Endothelial cell of umbilical vein (primary cell): ENCODE measurements at regions not wholly inside any gene's neighbourhood (a gene's known extent, or its start where the extent isn't known, plus 50 kb on each side); places are given as distances from the start of the nearest gene placed in this dataset.

Experiments used
- BruUV-seq: library from RNA; stranded (reverse); fragments of 400-500 nt; replicated peaks from 2 replicates; lab custom pipeline; 2021; lab: Mats Ljungman, UMichigan
- CTCF ChIA-PET: fragments of 300-600, 350-600 bp; sonication (Branson Sonifier 250); formaldehyde crosslinking; loops from one replicate; lab custom pipeline; 2021; ENCODE audit warnings: antibody characterized with exemption, inconsistent platforms; lab: Charles Lee
- POLR2A ChIA-PET: fragments of 300-600, 350-600 bp; sonication (Branson Sonifier 250); formaldehyde crosslinking; loops from one replicate; lab custom pipeline; 2021; ENCODE audit warnings: antibody characterized with exemption, inconsistent platforms; lab: Charles Lee
- DNase-seq: peaks from one replicate; pipeline ENCODE4 v3.0.0-alpha.2; 2011; ENCODE audit warnings: low read depth, low spot score
- FAIRE-seq: peaks from 2 replicates; lab custom pipeline; 2011; peaks lifted over from hg19 to GRCh38; lab: Jason Lieb, UNC
- H2AFZ ChIP-seq: 2 replicates; pipeline ENCODE4 v1.6.0; 2012; ENCODE audit warnings: low read depth, low read length, control low read depth, inconsistent platforms
- H3K27ac ChIP-seq: 2 replicates; pipeline ENCODE4 v1.5.1; 2011; ENCODE audit warnings: low read depth, mild to moderate bottlenecking, control low read depth, low read length, moderate library complexity; ENCODE audit not compliant: insufficient read depth
- H3K27me3 ChIP-seq, 2 experiments: 2 replicates each; pipeline versions ENCODE4 v1.6.0 to v1.6.1; 2011; ENCODE audit warnings: low read length in 2 of 2, mixed read lengths in 1 of 2; ENCODE audit not compliant: control insufficient read depth in 2 of 2, insufficient read depth in 2 of 2
- H3K36me3 ChIP-seq, 2 experiments: 2 replicates in 1 of 2; 3 replicates in 1 of 2; pipeline ENCODE4 v1.5.1; 2011; ENCODE audit warnings: low read length in 2 of 2, mild to moderate bottlenecking in 1 of 2, moderate library complexity in 1 of 2; ENCODE audit not compliant: control insufficient read depth in 2 of 2, insufficient read depth in 2 of 2; ENCODE audit errors: extremely low read depth in 1 of 2
- H3K4me1 ChIP-seq: 3 replicates; pipeline ENCODE4 v1.5.1; 2011; ENCODE audit warnings: mild to moderate bottlenecking, low read length; ENCODE audit not compliant: control insufficient read depth, insufficient read depth; ENCODE audit errors: extremely low read depth
- H3K4me2 ChIP-seq: 2 replicates; pipeline ENCODE4 v1.6.1; 2011; ENCODE audit warnings: low read length, control low read depth, mixed read lengths; ENCODE audit not compliant: insufficient read depth
- H3K4me3 ChIP-seq, 3 experiments: fragments of 200-600 bp in 1 of 3; sonication (generic), shearing (Covaris generic) in 1 of 3; replicated peaks in 1 of 3; 2 replicates each; pipeline ENCODE4 v1.5.1; 2011 to 2016; ENCODE audit warnings: control low read depth in 3 of 3, low read length in 3 of 3, mild to moderate bottlenecking in 2 of 3, inconsistent platforms in 1 of 3, low read depth in 1 of 3, moderate library complexity in 1 of 3; ENCODE audit not compliant: insufficient read depth in 1 of 3
- H3K79me2 ChIP-seq: 2 replicates; pipeline ENCODE4 v1.6.0; 2012; ENCODE audit warnings: low read length, inconsistent platforms; ENCODE audit not compliant: control insufficient read depth, insufficient read depth
- H3K9ac ChIP-seq: replicated peaks from 2 replicates; pipeline ENCODE3; 2011; ENCODE audit warnings: low read length, control low read depth; ENCODE audit not compliant: insufficient read depth; ENCODE audit errors: extremely low read depth
- H3K9me1 ChIP-seq: replicated peaks from 3 replicates; pipeline ENCODE4 v1.6.0; 2011; ENCODE audit warnings: mild to moderate bottlenecking, low read length; ENCODE audit not compliant: control insufficient read depth, insufficient read depth; ENCODE audit errors: extremely low read depth
- H3K9me3 ChIP-seq: replicated peaks from 2 replicates; pipeline ENCODE4 v1.5.1; 2012; ENCODE audit warnings: low read length, inconsistent platforms; ENCODE audit not compliant: control insufficient read depth, insufficient read depth
- H4K20me1 ChIP-seq: replicated peaks from 2 replicates; pipeline ENCODE3; 2011; ENCODE audit warnings: mild to moderate bottlenecking, low read length; ENCODE audit not compliant: control insufficient read depth, insufficient read depth; ENCODE audit errors: extremely low read depth
- EZH2 ChIP-seq: IDR thresholded peaks from 2 replicates; pipeline ENCODE4 v1.6.1; 2012; ENCODE audit warnings: borderline replicate concordance, low read depth, mild to moderate bottlenecking, moderate library complexity, low read length, inconsistent platforms; ENCODE audit not compliant: severe bottlenecking
- FOS ChIP-seq: IDR thresholded peaks from 2 replicates; pipeline ENCODE4 v1.6.1; 2011; ENCODE audit warnings: mild to moderate bottlenecking, low read length, moderate library complexity, borderline replicate concordance; ENCODE audit not compliant: insufficient read depth
- GATA2 ChIP-seq: IDR thresholded peaks from 2 replicates; pipeline ENCODE4 v1.7.0; 2011; ENCODE audit warnings: low read depth, mild to moderate bottlenecking, moderate library complexity, mixed read lengths, low read length; ENCODE audit not compliant: insufficient read length, insufficient read depth
- JUN ChIP-seq: IDR thresholded peaks from 2 replicates; pipeline ENCODE4 v1.6.1; 2011; ENCODE audit warnings: borderline replicate concordance, low read depth; ENCODE audit not compliant: insufficient read length, insufficient read depth
- MAX ChIP-seq: IDR thresholded peaks from 2 replicates; pipeline ENCODE4 v1.6.1; 2011; ENCODE audit not compliant: insufficient read depth, insufficient read length
- MYC ChIP-seq: IDR thresholded peaks from one replicate; pipeline ENCODE4 v1.6.1; 2011; ENCODE audit warnings: mild to moderate bottlenecking, low read depth, low read length
- POLR2A ChIP-seq: IDR thresholded peaks from 2 replicates; pipeline ENCODE4 v1.6.1; 2012; ENCODE audit warnings: low read depth, mild to moderate bottlenecking, control low read depth, low read length
- POLR2AphosphoS5 ChIP-seq: IDR thresholded peaks from 2 replicates; pipeline ENCODE4 v1.6.1; 2012; ENCODE audit warnings: low read depth, mild to moderate bottlenecking, control low read depth, low read length, moderate library complexity; ENCODE audit not compliant: insufficient read depth
- dilution Hi-C: fragments of 300-500 bp; cut with MboI; formaldehyde crosslinking; loops from one replicate; pipeline ENCODE4 v1.15.0; 2019; ENCODE audit warnings: low sequenced_read_pairs; ENCODE audit not compliant: extremely low pct_ligation_motif_present
- intact Hi-C: fragments of 100-400 bp; cut with micrococcal nuclease; formaldehyde crosslinking; loops from one replicate; pipeline ENCODE4 v1.10.0; 2022
- TF ChIP-seq, protein P1 (sequence below), 2 donors: IDR thresholded peaks; 1 replicate in 1 of 2; 2 replicates in 1 of 2; pipeline ENCODE4 v1.5.1; 2011; ENCODE audit warnings: low read length in 2 of 2, mild to moderate bottlenecking in 2 of 2, moderate library complexity in 2 of 2, control low read depth in 1 of 2, inconsistent platforms in 1 of 2, low read depth in 1 of 2; ENCODE audit not compliant: insufficient read depth in 1 of 2; ENCODE audit errors: extremely low read depth in 1 of 2

DNA sequence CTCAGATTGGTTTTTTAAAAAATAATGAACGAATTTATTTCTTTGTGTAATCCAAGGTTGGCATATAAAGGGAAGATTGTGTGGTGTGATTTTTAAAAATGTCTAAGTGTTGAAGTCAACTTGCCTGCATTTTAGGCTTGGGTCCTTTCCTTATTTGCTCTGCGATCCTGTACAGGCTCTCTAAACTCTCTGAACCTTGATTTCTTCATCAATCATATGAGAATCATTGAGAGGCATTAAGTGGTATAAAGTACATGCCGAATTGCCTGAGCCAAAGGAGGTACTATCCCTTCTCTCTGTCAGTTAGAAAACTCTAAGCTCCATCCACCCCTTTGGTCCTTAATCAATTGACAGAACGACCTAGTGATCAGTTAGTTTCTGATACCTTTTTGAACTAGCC, 440.4 kb upstream of the MEX3C start:
- dilution Hi-C loops = no loop called here
- no peaks in the 10 kb centered on the region for H3K79me2 ChIP-seq
- H3K9me1 ChIP-seq = no peaks in the 10 kb centered on the region
- intact Hi-C loops = no loop called here
- no peak overlapping the region for H3K4me3 ChIP-seq
- H2AFZ ChIP-seq = no peak overlapping the region
- no peaks in the 10 kb centered on the region for H3K4me1 ChIP-seq
- H3K36me3 ChIP-seq = no peaks in the 10 kb centered on the region
- no peak overlapping the region for H3K4me2 ChIP-seq
- no TSS peak for BruUV-seq
- POLR2A ChIA-PET = no interaction called here
- CTCF ChIA-PET = no interaction called here
- TF ChIP-seq POLR2AphosphoS5 (no peak), MAX (no peak), POLR2A (no peak), GATA2 (no peak), FOS (no peak), MYC (no peak), JUN (no peak), EZH2 (no peak)
- TF ChIP-seq, protein P1, sequence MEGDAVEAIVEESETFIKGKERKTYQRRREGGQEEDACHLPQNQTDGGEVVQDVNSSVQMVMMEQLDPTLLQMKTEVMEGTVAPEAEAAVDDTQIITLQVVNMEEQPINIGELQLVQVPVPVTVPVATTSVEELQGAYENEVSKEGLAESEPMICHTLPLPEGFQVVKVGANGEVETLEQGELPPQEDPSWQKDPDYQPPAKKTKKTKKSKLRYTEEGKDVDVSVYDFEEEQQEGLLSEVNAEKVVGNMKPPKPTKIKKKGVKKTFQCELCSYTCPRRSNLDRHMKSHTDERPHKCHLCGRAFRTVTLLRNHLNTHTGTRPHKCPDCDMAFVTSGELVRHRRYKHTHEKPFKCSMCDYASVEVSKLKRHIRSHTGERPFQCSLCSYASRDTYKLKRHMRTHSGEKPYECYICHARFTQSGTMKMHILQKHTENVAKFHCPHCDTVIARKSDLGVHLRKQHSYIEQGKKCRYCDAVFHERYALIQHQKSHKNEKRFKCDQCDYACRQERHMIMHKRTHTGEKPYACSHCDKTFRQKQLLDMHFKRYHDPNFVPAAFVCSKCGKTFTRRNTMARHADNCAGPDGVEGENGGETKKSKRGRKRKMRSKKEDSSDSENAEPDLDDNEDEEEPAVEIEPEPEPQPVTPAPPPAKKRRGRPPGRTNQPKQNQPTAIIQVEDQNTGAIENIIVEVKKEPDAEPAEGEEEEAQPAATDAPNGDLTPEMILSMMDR (IDR thresholded peaks at IDR 0.05; ENCODE audit: extremely low read depth in 1 of 2, insufficient read depth in 1 of 2, low read depth in 1 of 2, low read length in 2 of 2) = no peak
- no peak overlapping the region for H3K27ac ChIP-seq
- no peak for FAIRE-seq
- H3K27me3 ChIP-seq = no peaks in the 10 kb centered on the region
- no peaks in the 10 kb centered on the region for H4K20me1 ChIP-seq
- no peak overlapping the region for H3K9ac ChIP-seq
- DNase-seq = no peak
- H3K9me3 ChIP-seq = peaks cover 2% of the 10 kb centered on the region
